Hepatocyte (in vitro differentiated cells): ENCODE measurements at regions not wholly inside any gene's neighbourhood (a gene's known extent, or its start where the extent isn't known, plus 50 kb on each side); places are given as distances from the start of the nearest gene placed in this dataset.

Experiments used
- EZH2 ChIP-seq: fragments of 200-600 bp; sonication (generic); IDR thresholded peaks from 2 replicates; pipeline ENCODE4 v1.6.1; 2016; ENCODE audit warnings: antibody characterized with exemption, mild to moderate bottlenecking, borderline replicate concordance
- TF ChIP-seq, protein P1 (sequence below): fragments of 200-600 bp; sonication (generic); IDR thresholded peaks from 2 replicates; pipeline ENCODE4 v1.5.1; 2016; ENCODE audit warnings: antibody characterized with exemption, mild to moderate bottlenecking; ENCODE audit not compliant: poor library complexity

DNA sequence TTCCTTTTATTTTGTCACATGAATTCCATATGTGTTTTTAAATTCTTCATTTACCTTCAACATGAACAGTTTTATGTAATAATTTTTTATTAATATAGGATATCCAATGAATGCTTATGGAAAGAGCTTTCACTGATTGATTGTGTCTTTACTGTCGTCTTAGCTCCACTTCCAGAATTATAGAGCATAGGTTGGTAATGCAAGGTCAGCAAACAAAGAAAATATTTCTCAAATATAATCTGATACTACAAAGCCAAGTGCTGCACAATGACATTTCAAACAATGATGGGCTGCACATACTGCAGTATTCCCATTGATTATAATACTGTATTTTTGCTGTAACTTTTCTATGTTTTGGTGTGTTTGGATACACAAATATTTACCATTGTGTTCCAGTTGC, 275.7 kb upstream of the RSPO3 start:
- TF ChIP-seq, protein P1, sequence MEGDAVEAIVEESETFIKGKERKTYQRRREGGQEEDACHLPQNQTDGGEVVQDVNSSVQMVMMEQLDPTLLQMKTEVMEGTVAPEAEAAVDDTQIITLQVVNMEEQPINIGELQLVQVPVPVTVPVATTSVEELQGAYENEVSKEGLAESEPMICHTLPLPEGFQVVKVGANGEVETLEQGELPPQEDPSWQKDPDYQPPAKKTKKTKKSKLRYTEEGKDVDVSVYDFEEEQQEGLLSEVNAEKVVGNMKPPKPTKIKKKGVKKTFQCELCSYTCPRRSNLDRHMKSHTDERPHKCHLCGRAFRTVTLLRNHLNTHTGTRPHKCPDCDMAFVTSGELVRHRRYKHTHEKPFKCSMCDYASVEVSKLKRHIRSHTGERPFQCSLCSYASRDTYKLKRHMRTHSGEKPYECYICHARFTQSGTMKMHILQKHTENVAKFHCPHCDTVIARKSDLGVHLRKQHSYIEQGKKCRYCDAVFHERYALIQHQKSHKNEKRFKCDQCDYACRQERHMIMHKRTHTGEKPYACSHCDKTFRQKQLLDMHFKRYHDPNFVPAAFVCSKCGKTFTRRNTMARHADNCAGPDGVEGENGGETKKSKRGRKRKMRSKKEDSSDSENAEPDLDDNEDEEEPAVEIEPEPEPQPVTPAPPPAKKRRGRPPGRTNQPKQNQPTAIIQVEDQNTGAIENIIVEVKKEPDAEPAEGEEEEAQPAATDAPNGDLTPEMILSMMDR = no peak
- TF ChIP-seq EZH2 = no peak
